ENCODE measurements at regions not wholly inside any gene's neighbourhood (a gene's known extent, or its start where the extent isn't known, plus 50 kb on each side); places are given as distances from the start of the nearest gene placed in this dataset.

DNA sequence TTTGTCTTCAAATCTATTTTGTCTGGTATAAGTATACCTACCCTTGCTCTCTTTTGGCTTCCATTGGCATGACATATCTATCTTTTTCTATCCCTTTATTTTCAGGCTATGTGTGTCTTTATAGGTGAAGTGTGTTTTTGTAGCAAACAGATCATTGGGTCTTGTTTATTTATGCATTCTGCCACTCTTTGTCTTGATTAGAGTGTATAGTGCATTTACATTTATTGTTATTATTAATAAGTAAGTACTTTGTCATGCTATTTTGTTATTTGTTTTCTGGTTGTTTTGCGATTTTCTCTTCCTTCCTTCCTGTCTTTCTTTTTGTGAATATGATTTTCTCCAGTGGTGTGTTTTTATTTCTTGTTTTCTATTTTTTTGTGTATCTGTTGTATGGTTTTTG lies 188.6 kb downstream of the GLUD2 start:
- TF ChIP-seq SP1 (IDR thresholded peaks at IDR 0.05) = no peak
- TF ChIP-seq, protein P1, sequence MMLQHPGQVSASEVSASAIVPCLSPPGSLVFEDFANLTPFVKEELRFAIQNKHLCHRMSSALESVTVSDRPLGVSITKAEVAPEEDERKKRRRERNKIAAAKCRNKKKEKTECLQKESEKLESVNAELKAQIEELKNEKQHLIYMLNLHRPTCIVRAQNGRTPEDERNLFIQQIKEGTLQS (IDR thresholded peaks at IDR 0.05) = no peak
- no peak for TF ChIP-seq FOXA1 (IDR thresholded peaks at IDR 0.05)
- TF ChIP-seq, protein P2, sequence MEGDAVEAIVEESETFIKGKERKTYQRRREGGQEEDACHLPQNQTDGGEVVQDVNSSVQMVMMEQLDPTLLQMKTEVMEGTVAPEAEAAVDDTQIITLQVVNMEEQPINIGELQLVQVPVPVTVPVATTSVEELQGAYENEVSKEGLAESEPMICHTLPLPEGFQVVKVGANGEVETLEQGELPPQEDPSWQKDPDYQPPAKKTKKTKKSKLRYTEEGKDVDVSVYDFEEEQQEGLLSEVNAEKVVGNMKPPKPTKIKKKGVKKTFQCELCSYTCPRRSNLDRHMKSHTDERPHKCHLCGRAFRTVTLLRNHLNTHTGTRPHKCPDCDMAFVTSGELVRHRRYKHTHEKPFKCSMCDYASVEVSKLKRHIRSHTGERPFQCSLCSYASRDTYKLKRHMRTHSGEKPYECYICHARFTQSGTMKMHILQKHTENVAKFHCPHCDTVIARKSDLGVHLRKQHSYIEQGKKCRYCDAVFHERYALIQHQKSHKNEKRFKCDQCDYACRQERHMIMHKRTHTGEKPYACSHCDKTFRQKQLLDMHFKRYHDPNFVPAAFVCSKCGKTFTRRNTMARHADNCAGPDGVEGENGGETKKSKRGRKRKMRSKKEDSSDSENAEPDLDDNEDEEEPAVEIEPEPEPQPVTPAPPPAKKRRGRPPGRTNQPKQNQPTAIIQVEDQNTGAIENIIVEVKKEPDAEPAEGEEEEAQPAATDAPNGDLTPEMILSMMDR (IDR thresholded peaks at IDR 0.05; ENCODE audit: low read depth, low read length, missing input control) = no peak
- no peak for TF ChIP-seq RAD21 (IDR thresholded peaks at IDR 0.05)
- TF ChIP-seq YY1 (IDR thresholded peaks at IDR 0.05) = no peak
- no peak for TF ChIP-seq MAX (IDR thresholded peaks at IDR 0.05)
- no peak for TF ChIP-seq EGR1 (IDR thresholded peaks at IDR 0.05; ENCODE audit: low read depth in 2 of 2)
- TF ChIP-seq, protein P3, sequence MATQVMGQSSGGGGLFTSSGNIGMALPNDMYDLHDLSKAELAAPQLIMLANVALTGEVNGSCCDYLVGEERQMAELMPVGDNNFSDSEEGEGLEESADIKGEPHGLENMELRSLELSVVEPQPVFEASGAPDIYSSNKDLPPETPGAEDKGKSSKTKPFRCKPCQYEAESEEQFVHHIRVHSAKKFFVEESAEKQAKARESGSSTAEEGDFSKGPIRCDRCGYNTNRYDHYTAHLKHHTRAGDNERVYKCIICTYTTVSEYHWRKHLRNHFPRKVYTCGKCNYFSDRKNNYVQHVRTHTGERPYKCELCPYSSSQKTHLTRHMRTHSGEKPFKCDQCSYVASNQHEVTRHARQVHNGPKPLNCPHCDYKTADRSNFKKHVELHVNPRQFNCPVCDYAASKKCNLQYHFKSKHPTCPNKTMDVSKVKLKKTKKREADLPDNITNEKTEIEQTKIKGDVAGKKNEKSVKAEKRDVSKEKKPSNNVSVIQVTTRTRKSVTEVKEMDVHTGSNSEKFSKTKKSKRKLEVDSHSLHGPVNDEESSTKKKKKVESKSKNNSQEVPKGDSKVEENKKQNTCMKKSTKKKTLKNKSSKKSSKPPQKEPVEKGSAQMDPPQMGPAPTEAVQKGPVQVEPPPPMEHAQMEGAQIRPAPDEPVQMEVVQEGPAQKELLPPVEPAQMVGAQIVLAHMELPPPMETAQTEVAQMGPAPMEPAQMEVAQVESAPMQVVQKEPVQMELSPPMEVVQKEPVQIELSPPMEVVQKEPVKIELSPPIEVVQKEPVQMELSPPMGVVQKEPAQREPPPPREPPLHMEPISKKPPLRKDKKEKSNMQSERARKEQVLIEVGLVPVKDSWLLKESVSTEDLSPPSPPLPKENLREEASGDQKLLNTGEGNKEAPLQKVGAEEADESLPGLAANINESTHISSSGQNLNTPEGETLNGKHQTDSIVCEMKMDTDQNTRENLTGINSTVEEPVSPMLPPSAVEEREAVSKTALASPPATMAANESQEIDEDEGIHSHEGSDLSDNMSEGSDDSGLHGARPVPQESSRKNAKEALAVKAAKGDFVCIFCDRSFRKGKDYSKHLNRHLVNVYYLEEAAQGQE (IDR thresholded peaks at IDR 0.05) = no peak
